ENCODE measurements at regions not wholly inside any gene's neighbourhood (a gene's known extent, or its start where the extent isn't known, plus 50 kb on each side); places are given as distances from the start of the nearest gene placed in this dataset.

DNA sequence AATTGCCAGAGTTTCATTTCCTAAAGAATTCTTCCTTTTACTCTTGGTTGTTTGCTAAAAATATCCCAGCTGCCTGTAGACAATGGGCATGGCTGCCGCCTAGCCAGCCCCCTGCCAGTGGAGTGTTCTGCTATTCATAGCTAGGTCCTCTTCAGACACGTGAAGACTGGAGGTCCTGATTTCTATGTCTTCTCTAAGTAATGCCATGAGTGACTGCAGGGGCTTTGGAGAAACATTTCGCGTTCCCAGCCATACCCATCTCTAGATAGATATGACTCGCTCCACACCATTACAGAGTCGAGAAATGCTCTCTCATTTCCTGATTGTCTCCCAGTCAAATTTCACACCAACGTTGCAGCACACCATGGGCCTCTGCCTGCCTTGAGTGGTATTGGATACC, 99.5 kb upstream of the BACE2 start:
- TF ChIP-seq, protein P1, sequence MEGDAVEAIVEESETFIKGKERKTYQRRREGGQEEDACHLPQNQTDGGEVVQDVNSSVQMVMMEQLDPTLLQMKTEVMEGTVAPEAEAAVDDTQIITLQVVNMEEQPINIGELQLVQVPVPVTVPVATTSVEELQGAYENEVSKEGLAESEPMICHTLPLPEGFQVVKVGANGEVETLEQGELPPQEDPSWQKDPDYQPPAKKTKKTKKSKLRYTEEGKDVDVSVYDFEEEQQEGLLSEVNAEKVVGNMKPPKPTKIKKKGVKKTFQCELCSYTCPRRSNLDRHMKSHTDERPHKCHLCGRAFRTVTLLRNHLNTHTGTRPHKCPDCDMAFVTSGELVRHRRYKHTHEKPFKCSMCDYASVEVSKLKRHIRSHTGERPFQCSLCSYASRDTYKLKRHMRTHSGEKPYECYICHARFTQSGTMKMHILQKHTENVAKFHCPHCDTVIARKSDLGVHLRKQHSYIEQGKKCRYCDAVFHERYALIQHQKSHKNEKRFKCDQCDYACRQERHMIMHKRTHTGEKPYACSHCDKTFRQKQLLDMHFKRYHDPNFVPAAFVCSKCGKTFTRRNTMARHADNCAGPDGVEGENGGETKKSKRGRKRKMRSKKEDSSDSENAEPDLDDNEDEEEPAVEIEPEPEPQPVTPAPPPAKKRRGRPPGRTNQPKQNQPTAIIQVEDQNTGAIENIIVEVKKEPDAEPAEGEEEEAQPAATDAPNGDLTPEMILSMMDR (conservative IDR thresholded peaks at IDR 0.05; ENCODE audit: low read length): no peak
- TF ChIP-seq EZH2phosphoT487 (IDR thresholded peaks at IDR 0.05; ENCODE audit: borderline replicate concordance, low read depth, low read length): no peak
